HG02588 (cell line): ENCODE measurements at regions not wholly inside any gene's neighbourhood (a gene's known extent, or its start where the extent isn't known, plus 50 kb on each side); places are given as distances from the start of the nearest gene placed in this dataset.

Source experiments
- ATAC-seq: cut with Tn5 transposase; IDR thresholded peaks from one replicate; pipeline ENCODE4 v1.9.1; 2021; ENCODE audit warnings: mild to moderate bottlenecking, moderate library complexity; ENCODE audit not compliant: unreplicated experiment

GRCh38 chr9:89655990-89656657, 51.3 kb downstream of the GADD45G start:
- ATAC-seq: no peak

- no peak for ATAC-seq
These were observed 52.5 kb downstream of the GADD45G start for GRCh38 chr9:89657295-89657694.

GRCh38 chr9:89657765-89658164, 53.0 kb downstream of the GADD45G start:
- ATAC-seq: peak; percentile 74

- no peak for ATAC-seq
These were observed 53.6 kb downstream of the GADD45G start for GRCh38 chr9:89658401-89658800.

GRCh38 chr9:89658931-89659330, 54.1 kb downstream of the GADD45G start:
- no peak for ATAC-seq

GRCh38 chr9:89659473-89659872, 54.7 kb downstream of the GADD45G start:
- ATAC-seq: no peak

- no peak for ATAC-seq
These were observed 55.3 kb downstream of the GADD45G start for GRCh38 chr9:89659891-89660685.

GRCh38 chr9:89661391-89661949, 56.7 kb downstream of the GADD45G start:
- ATAC-seq: no peak

- ATAC-seq: no peak
These were observed 57.3 kb downstream of the GADD45G start for GRCh38 chr9:89661956-89662717.

- no peak for ATAC-seq
These were observed 58.2 kb downstream of the GADD45G start for GRCh38 chr9:89662718-89663613.

- ATAC-seq: no peak
These were observed 58.8 kb downstream of the GADD45G start for GRCh38 chr9:89663614-89663970.

GRCh38 chr9:89664010-89664409, 59.2 kb downstream of the GADD45G start:
- no peak for ATAC-seq

- ATAC-seq: no peak
These were observed 60.1 kb downstream of the GADD45G start for GRCh38 chr9:89664896-89665329.

GRCh38 chr9:89666364-89666763, 61.6 kb downstream of the GADD45G start:
- ATAC-seq: no peak

GRCh38 chr9:89666950-89667349, 62.1 kb downstream of the GADD45G start:
- no peak for ATAC-seq

- no peak for ATAC-seq
These were observed 62.9 kb downstream of the GADD45G start for GRCh38 chr9:89667726-89668125.

GRCh38 chr9:89668216-89668865, 63.5 kb downstream of the GADD45G start:
- no peak for ATAC-seq

GRCh38 chr9:89668866-89669246, 64.0 kb downstream of the GADD45G start:
- no peak for ATAC-seq

- no peak for ATAC-seq
These were observed 64.6 kb downstream of the GADD45G start for GRCh38 chr9:89669361-89669842.

- ATAC-seq: no peak
These were observed 65.3 kb downstream of the GADD45G start for GRCh38 chr9:89670114-89670513.
